GM12875 (cell line): ENCODE measurements at regions not wholly inside any gene's neighbourhood (a gene's known extent, or its start where the extent isn't known, plus 50 kb on each side); places are given as distances from the start of the nearest gene placed in this dataset.

ENCODE experiments used
- H3K4me3 ChIP-seq: one replicate; pipeline ENCODE4 v1.5.1; 2011; ENCODE audit warnings: low read depth, low read length, control low read depth
- TF ChIP-seq, protein P1 (sequence below): IDR thresholded peaks from 2 replicates; pipeline ENCODE4 v1.5.1; 2011; ENCODE audit warnings: low read depth, mild to moderate bottlenecking, control low read depth, inconsistent platforms, low read length, moderate library complexity, borderline replicate concordance; ENCODE audit not compliant: insufficient read depth

DNA sequence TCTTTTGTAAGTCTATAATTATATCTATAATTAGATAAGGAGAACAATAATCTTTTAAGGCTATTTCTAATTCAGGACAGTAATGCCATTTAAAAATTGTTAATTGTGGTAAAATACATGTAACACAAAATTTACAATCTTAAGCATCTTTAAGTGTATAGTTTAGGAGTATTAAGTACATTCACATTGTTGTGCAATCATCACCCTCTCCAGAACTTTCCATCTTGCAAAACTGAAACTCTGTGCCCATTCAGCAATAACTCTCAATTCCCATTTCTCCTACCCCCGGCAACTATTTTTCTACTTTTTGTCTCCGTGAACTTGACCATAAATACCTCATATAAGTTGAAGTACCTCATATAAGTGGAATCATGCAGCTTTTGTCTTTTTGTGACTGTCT, 93.9 kb upstream of the KCNA3 start:
- H3K4me3 ChIP-seq: no peak overlapping the region
- TF ChIP-seq, protein P1, sequence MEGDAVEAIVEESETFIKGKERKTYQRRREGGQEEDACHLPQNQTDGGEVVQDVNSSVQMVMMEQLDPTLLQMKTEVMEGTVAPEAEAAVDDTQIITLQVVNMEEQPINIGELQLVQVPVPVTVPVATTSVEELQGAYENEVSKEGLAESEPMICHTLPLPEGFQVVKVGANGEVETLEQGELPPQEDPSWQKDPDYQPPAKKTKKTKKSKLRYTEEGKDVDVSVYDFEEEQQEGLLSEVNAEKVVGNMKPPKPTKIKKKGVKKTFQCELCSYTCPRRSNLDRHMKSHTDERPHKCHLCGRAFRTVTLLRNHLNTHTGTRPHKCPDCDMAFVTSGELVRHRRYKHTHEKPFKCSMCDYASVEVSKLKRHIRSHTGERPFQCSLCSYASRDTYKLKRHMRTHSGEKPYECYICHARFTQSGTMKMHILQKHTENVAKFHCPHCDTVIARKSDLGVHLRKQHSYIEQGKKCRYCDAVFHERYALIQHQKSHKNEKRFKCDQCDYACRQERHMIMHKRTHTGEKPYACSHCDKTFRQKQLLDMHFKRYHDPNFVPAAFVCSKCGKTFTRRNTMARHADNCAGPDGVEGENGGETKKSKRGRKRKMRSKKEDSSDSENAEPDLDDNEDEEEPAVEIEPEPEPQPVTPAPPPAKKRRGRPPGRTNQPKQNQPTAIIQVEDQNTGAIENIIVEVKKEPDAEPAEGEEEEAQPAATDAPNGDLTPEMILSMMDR: no peak

DNA sequence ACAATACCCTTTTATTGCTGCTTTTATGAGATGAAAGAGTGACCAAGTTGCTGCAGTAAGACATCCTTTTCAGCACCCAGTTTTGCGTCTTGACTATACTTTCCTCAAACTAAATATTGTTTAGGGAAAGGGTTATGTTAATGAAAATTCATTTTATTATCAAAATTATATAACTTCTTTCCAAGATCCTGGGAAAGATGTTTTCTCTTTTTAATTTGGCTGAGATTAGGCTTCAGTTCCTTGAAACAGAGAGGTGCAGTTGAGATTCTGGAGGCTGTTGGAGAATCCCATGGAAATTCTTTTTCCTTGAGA, 91.6 kb upstream of the KCNA3 start:
- TF ChIP-seq, protein P1: no peak
- H3K4me3 ChIP-seq: no peak overlapping the region

DNA sequence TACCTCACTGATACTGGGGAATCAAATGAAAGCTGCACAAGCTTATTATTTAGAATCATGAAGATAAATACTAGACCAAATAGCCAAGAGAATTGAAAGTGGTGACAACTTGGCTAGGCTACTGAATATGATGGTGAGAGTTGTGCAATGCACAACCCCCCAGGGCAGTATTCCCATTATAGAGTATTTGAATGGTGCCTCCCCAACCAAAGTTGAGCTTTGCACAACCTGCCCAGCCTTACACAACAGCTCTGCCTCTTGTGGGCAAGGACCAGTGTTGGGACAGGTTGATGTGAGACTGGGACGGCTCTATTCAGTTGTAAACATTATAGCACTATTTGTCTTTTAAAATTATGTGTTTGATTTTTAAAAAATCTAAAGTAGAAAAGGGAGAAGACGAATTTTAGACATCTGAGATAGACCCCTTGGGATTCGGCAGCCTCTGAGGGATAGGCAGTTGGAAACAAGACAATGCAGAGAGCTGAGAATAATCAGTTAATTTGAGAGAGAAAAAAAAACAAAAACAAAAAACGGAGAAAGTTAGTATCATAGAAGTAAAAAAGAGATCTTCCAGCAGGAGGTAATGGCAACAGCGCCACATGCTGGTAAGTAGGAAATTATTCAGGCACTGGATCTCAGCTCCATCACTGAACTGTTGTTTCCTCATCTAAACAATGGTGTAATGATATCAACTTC, 91.0 kb upstream of the KCNA3 start:
- H3K4me3 ChIP-seq: no peak overlapping the region
- TF ChIP-seq, protein P1: peak; percentile 70

DNA sequence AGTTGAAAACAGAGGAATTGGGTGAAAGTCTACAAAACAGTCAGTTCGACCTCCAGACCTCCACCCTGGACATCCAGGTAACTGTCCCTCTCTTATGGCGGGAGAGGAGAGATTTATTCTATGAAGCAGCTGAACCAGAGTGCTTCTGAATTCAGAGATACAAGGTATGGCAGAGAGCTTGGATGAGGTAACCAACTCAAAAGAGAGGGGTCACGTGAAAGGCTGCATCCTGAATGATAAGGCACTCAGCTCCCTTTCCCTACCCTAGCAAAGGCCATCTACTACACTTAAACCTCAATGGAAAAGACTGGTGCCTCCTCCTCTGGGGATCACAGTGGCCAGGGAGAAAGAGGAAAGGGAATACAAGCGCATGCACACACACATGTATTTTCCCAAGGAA, 88.4 kb upstream of the KCNA3 start:
- H3K4me3 ChIP-seq: no peak overlapping the region
- TF ChIP-seq, protein P1: no peak

DNA sequence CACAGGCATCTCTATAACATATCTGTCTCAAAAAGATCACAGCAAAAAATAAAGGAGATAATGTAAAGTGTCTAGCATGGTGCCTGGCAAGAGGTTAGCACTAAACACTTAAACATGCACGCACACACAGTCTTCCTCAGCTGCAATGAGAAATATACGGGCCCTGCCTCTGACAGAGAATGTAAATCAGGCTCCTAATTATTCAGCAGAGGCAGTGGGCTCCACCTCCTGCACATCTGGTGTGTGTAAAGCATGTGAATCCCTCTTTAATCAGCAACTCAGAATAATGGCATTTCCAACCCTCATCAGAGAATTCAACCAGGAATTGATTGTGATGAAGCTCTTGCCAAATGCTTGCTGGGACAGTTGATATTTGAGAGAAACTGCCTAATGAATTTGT, 85.6 kb upstream of the KCNA3 start:
- H3K4me3 ChIP-seq: no peak overlapping the region
- TF ChIP-seq, protein P1: no peak

DNA sequence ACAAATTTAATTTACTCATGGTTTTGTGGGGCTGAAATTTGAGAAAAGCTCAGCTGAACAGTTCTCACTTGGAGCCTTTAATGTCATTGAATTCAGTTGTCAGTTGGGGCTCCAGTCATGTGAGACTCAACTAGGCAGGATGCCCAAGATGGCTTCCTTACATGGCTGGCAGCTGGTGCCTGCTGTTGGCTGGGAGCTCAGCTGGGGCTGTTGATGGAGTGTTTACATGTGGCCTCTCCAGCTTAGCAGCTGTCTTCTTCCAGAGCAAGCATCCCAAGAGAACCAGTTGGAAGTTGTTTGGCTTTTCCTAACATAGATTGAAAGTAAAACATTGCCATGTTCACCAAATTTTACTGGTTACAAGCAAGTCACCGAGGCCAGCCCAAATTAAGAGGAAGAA, 81.8 kb upstream of the KCNA3 start:
- TF ChIP-seq, protein P1: no peak

DNA sequence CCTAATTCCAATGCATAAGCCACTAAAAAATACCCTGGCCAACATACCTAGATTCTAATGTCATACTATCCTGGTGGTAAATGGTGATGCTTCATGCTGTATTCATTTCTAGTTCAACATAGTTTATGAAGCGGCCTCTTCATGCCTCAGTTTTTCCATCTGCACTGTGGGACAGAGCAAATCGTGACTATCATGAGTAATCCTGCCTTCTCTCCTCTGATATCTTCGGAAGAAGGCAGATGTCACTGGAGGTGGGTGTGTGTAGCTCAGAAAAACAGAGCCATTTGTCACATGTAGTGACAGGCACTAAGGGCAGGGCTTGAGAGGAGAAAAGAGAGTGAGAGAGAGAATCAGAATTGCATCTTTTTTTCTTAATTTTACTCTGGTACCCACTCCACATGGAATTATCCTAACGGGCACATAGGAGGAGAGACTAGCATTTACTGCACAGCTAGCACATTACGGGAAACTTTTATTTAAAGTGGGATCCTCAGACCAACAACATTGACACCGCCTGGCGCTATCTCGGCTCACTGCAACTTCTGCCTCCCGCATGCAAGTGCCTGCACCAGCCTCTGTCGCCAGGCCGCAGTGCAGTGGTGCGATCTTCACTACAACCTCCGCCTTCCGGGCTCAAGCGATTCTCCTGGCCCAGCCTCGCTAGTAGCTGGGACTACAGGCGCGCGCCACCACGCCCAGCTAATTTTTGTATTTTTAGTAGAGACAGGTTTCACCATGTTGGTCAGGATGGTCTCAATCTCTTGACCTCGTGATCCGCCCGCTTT, 78.4 kb upstream of the KCNA3 start:
- H3K4me3 ChIP-seq: no peak overlapping the region
- TF ChIP-seq, protein P1: no peak

More for the DNA sequence above, 81.8 kb upstream of the KCNA3 start:
- H3K4me3 ChIP-seq: no peak overlapping the region
